Muscle layer of duodenum (tissue), 2 donors: ENCODE measurements at regions not wholly inside any gene's neighbourhood (a gene's known extent, or its start where the extent isn't known, plus 50 kb on each side); places are given as distances from the start of the nearest gene placed in this dataset.

Source experiments
- H3K27ac ChIP-seq: one replicate; pipeline ENCODE4 v1.7.0; 2013; ENCODE audit warnings: mild to moderate bottlenecking, low read length
- H3K27me3 ChIP-seq: one replicate; pipeline ENCODE4 v1.7.0; 2013; ENCODE audit warnings: low read depth, mild to moderate bottlenecking, control low read depth, low read length
- H3K36me3 ChIP-seq, 2 donors: one replicate each; pipeline ENCODE4 v1.7.0; 2013; ENCODE audit warnings: low read length in 2 of 2, control low read depth in 1 of 2, mild to moderate bottlenecking in 1 of 2; ENCODE audit not compliant: insufficient read depth in 2 of 2, control insufficient read depth in 1 of 2
- H3K4me1 ChIP-seq, 2 donors: one replicate each; pipeline ENCODE4 v1.7.0; 2013; ENCODE audit warnings: low read length in 2 of 2, mild to moderate bottlenecking in 2 of 2, control low read depth in 1 of 2, moderate library complexity in 1 of 2; ENCODE audit not compliant: insufficient read depth in 2 of 2, control insufficient read depth in 1 of 2
- H3K4me3 ChIP-seq, 2 donors: one replicate each; pipeline ENCODE4 v1.7.0; 2013; ENCODE audit warnings: low read length in 2 of 2, low read depth in 1 of 2, mild to moderate bottlenecking in 1 of 2
- H3K9me3 ChIP-seq, 2 donors: one replicate each; pipeline ENCODE4 v1.7.0; 2013; ENCODE audit warnings: low read length in 2 of 2, control low read depth in 1 of 2, mild to moderate bottlenecking in 1 of 2; ENCODE audit not compliant: control insufficient read depth in 1 of 2
- donor health status: healthy.

DNA sequence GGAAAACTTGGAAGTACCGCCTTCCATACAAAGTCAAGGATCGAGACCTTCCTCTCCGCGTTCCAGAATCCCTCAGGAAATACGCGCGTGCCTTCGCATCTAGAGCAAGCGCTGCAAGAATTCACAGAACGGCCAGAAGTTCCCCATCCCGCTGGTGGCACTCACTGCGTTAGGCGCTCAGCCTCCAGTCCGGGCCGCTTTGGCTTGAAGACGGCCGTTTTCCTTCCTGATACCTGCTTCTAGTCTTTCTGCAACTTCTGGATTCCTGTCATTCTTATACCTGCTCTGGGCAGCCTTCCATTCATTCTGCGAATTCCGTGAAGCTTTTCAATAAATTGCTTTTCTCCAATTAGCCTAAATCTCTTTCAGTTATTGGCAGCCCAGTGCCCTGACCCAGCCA lies 896.4 kb downstream of the TRIML1 start:
- no peaks in the 10 kb centered on the region for H3K27me3 ChIP-seq
- no peak overlapping the region for H3K27ac ChIP-seq
- no peaks in the 10 kb centered on the region for H3K9me3 ChIP-seq
- H3K36me3 ChIP-seq: no peaks in the 10 kb centered on the region
- H3K4me1 ChIP-seq: no peaks in the 10 kb centered on the region
- no peak overlapping the region for H3K4me3 ChIP-seq

DNA sequence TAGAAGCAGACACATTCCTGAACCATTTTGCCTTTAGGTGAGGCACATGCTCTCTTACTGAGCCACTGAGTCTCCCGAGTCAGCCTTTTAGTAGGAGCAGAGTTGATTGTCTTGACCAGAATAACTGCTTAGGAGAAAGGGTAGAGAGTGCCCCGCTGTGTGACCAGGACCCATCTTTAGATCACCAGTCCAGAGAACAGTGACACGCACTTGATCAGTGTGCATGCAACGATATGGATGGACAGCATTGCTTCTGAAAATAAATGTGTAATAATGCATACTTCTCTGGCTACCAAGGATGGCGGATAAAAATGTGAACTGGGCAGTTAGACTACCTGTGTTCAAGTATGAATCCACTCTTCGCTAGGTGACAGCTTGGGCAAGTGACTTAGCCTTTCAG lies 897.7 kb downstream of the TRIML1 start:
- H3K4me3 ChIP-seq: no peak overlapping the region
- no peaks in the 10 kb centered on the region for H3K9me3 ChIP-seq
- no peaks in the 10 kb centered on the region for H3K27me3 ChIP-seq
- H3K27ac ChIP-seq: no peak overlapping the region
- H3K36me3 ChIP-seq: no peaks in the 10 kb centered on the region
- H3K4me1 ChIP-seq: no peaks in the 10 kb centered on the region

DNA sequence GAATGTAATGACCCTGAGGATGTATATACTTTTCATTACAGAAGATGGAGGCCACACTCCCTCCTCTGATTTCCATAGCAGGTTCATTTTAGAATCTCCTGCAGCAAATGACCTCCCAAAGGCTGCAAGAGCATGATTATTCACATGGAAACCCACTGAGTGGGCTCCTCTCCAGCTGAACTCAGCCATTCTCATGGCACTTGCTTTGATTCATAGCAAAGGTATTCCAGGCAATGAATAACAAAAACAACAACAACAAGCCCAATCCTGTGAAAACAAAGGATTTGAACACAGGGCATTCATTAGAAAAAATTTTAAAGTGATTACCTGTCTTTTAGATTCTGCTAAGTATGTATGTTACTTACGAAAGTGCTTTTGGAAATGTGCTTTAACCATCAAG lies 894.0 kb upstream of the FRG1 start:
- Histone ChIP-seq H3K36me3 (no peaks in the 10 kb centered on the region), H3K4me3 (no peak overlapping the region), H3K27me3 (no peaks in the 10 kb centered on the region), H3K9me3 (no peaks in the 10 kb centered on the region), H3K27ac (no peak overlapping the region), H3K4me1 (no peaks in the 10 kb centered on the region)

DNA sequence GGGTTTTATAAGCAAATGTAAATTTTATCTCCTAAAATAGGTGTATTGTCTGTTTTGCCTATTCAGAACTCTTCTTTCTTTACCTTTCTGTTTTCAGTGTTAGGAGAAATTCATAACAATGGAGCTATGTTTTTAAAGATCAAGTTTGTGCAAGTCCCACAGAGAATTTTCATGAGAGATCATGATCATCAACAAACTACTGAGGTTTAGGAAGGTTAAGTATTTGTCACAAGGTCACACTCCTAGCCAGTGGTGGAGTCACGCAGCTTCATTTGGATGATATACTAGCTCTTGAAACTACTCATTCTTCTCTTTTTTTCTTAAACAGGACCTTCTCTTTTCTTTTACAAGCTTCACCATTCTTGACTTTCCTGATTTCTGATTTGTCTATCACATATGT lies 892.6 kb upstream of the FRG1 start:
- Histone ChIP-seq H3K9me3 (no peaks in the 10 kb centered on the region), H3K4me1 (no peaks in the 10 kb centered on the region), H3K36me3 (no peaks in the 10 kb centered on the region), H3K27me3 (no peaks in the 10 kb centered on the region), H3K4me3 (no peak overlapping the region), H3K27ac (no peak overlapping the region)

DNA sequence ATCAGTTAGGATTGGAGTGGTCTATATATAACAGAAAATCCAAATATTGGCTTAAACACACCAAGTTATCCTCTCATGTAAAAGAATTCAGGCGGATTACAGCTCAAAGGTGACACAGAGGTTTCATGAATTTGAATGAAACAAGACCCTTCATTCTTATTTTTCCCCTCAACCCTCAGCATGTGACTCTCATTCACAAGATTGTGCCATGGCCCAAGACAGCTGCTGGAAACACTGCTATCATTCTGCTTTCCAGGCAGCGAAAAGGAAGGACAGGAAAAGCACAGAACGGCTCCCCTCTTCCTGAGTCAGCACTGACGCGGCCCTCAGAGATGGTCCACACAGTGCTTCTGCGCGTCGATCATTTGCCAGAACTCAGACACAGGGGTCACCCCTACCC lies 891.0 kb upstream of the FRG1 start:
- Histone ChIP-seq H3K4me1 (no peaks in the 10 kb centered on the region), H3K4me3 (no peak overlapping the region), H3K36me3 (no peaks in the 10 kb centered on the region), H3K9me3 (no peaks in the 10 kb centered on the region), H3K27me3 (no peaks in the 10 kb centered on the region), H3K27ac (no peak overlapping the region)

DNA sequence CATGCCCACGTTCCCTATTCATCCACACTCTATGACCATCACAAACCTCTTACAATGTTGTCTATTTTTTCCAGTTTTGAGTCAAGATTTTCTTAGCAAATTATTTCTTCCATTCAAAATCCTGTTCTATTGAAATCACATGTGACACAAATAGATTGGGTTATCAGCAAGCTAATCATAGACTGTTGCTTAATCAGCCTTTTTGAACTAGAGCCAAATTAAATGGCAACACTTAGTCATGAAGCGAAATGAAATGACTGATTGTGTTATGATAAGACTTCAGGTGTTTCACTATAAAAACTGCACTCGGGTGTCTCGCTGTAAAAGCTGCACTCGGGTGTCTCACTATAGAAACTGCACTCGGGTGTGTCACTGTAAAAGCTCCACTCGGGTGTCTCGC lies 890.0 kb upstream of the FRG1 start:
- Histone ChIP-seq H3K36me3 (no peaks in the 10 kb centered on the region), H3K27ac (no peak overlapping the region), H3K9me3 (no peaks in the 10 kb centered on the region), H3K27me3 (no peaks in the 10 kb centered on the region), H3K4me3 (no peak overlapping the region), H3K4me1 (no peaks in the 10 kb centered on the region)

DNA sequence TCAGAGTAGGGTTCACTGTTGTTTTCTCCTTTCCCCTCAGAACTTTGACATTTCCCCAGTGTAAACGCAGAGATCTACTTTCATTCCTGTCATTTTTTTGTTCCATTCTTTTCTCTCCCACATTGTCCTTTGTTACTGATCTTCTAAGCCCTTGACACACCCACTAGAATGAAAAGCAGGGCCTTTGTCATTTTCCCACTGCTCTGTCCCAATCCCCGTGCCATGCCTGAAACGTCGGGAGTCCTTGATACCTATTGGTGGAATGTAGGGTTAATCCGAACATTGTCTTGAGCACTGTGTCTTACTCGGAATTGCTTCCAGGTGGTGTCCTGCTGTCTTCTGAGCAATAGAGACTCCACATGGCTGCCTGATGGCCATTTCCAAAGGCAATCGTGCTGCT lies 887.1 kb upstream of the FRG1 start:
- no peaks in the 10 kb centered on the region for H3K9me3 ChIP-seq
- H3K27me3 ChIP-seq: no peaks in the 10 kb centered on the region
- no peak overlapping the region for H3K27ac ChIP-seq
- H3K4me3 ChIP-seq: no peak overlapping the region
- no peaks in the 10 kb centered on the region for H3K36me3 ChIP-seq
- H3K4me1 ChIP-seq: no peaks in the 10 kb centered on the region

DNA sequence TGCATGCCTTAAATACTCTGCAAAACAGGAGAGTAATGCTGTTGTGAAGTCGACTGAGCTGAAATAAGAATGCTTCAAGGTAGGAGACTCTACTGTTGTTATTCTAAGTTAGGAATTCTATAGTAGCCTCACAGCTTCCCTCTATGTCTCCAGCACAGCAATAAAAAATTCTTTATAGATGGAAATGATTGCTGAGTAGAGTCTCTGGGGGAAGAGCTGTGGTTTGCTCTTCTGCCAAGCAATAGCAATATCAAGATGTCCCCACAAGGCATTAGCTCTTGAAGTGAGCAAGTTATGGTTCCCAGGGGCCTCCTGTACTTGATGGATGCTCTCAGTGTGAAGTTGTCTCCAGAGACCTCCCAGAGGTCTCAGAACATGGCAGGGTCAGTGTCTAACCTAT lies 880.6 kb upstream of the FRG1 start:
- Histone ChIP-seq H3K9me3 (peaks cover 0 to 8% of the 10 kb centered on the region in 2 donors), H3K27me3 (no peaks in the 10 kb centered on the region), H3K4me1 (no peaks in the 10 kb centered on the region), H3K27ac (no peak overlapping the region), H3K36me3 (no peaks in the 10 kb centered on the region), H3K4me3 (no peak overlapping the region)

DNA sequence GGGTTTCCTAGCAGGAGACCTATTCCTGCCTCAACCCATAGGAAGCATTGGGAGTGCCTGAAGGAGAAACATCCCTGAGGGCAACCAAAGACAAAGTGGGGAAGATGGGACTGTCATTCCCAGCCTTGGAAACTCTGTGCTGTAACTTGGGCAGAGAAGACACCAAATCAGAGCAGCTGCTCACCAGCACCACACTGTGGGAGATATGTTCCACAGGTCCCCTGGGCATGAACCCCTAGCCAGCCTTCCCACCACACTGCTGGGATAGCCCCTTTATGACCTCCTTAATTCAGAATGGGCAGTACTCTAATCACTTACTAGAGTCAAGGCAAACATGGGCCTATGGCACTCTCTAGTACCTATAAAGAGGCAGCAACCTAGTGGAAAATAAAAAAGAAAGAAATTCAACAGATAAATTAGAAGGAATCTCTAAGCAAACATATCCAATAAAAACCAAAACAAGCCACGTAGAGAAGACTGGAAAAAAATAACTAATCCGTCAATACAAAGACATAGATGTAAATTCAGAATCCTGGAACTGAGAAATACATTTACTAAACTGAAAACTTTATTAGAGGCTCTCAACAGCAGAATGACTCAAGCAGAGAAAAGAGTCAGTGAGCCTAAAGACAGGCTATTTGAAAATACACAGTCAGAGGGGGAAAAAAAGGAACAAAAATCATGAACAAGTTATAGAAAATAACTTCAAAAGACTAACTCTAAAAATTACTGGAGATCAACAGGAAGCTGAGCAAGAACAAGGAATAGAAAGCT lies 878.4 kb upstream of the FRG1 start:
- Histone ChIP-seq H3K4me3 (no peak overlapping the region), H3K9me3 (peaks cover 0 to 8% of the 10 kb centered on the region in 2 donors), H3K4me1 (no peaks in the 10 kb centered on the region), H3K27me3 (no peaks in the 10 kb centered on the region), H3K36me3 (no peaks in the 10 kb centered on the region), H3K27ac (no peak overlapping the region)

DNA sequence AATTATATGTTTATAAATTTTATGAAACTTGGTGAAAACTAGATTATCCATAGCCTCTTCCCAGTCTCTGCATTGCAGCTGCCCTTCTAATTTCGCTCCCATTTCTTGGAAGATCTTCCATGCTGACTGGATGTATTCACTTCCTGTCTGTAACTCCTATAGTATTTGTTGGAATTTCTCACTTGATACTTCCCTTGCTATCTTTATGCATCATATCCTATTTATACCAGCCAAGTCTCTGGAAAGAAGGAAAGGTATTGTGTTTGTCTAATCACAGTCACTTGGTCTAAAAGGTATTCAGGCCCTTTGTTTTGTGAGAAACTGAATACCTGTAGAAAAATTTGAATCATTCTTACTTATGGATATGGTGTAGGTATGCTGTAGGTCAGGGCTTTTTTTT lies 870.9 kb upstream of the FRG1 start:
- Histone ChIP-seq H3K4me1 (no peaks in the 10 kb centered on the region), H3K36me3 (no peaks in the 10 kb centered on the region), H3K4me3 (no peak overlapping the region), H3K27me3 (no peaks in the 10 kb centered on the region), H3K9me3 (no peaks in the 10 kb centered on the region), H3K27ac (no peak overlapping the region)

DNA sequence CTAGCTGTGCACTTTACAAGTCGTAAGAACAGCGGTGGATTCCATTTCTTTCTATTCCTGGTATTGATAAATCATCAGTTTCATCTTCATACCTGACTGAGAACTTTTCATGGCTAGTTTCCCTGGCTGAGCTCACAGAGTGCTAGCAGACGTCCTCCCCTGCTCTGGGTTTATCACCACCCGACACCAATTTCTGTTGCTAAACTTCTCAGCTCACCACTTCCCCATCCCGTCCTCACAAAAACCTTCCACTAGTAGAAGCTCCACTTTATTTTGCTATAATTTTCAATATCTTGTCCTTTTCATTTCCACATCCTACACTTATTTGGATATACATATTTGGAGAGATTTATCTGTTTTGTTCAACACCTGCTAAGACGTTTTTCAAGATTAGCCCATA lies 869.4 kb upstream of the FRG1 start:
- no peaks in the 10 kb centered on the region for H3K4me1 ChIP-seq
- no peaks in the 10 kb centered on the region for H3K36me3 ChIP-seq

DNA sequence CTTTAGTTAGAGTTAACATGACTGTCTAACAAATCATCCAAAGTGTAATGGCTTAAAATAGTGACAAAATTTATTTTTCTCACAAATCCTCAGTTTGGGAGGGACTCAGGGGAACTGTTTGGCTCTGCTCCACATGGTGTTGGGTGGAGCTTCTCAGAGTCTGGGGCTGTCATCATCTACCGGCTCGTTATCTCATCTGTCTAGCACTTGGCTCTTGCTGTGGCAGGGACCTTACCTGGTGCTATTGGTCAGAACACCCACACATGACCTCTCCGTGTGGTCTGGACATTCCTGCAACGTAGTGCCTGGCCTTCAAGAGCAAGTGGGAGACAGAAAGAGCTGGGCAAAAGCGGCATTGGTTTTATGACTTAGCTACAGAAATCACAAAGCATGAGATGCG lies 866.9 kb upstream of the FRG1 start:
- H3K4me1 ChIP-seq: no peaks in the 10 kb centered on the region
- no peak overlapping the region for H3K27ac ChIP-seq
- no peaks in the 10 kb centered on the region for H3K9me3 ChIP-seq
- no peaks in the 10 kb centered on the region for H3K27me3 ChIP-seq
- no peak overlapping the region for H3K4me3 ChIP-seq
- no peaks in the 10 kb centered on the region for H3K36me3 ChIP-seq

More for the DNA sequence above, 869.4 kb upstream of the FRG1 start:
- Histone ChIP-seq H3K9me3 (no peaks in the 10 kb centered on the region), H3K4me3 (no peak overlapping the region), H3K27me3 (no peaks in the 10 kb centered on the region), H3K27ac (no peak overlapping the region)
